Erythroblast (primary cell): ENCODE measurements at regions not wholly inside any gene's neighbourhood (a gene's known extent, or its start where the extent isn't known, plus 50 kb on each side); places are given as distances from the start of the nearest gene placed in this dataset.

ENCODE experiments used
- GATA1 ChIP-seq: IDR thresholded peaks from 2 replicates; pipeline ENCODE4 v1.6.1; 2011; ENCODE audit warnings: low read depth, mild to moderate bottlenecking, control low read depth, low read length, moderate library complexity
- POLR2A ChIP-seq: IDR thresholded peaks from 2 replicates; pipeline ENCODE4 v1.6.1; 2011; ENCODE audit warnings: mild to moderate bottlenecking, low read length

GRCh38 chrX:69237236-69237635 lies 72.0 kb upstream of the PJA1 start:
- TF ChIP-seq POLR2A (no peak), GATA1 (no peak)
